Upper lobe of left lung (tissue), 4 donors: ENCODE measurements at regions not wholly inside any gene's neighbourhood (a gene's known extent, or its start where the extent isn't known, plus 50 kb on each side); places are given as distances from the start of the nearest gene placed in this dataset.

Source experiments
- POLR2A ChIP-seq, 4 donors: fragments of 450-650 bp; IDR thresholded peaks; one replicate each; pipeline ENCODE4 v1.5.1; 2016 to 2017; ENCODE audit warnings: antibody characterized with exemption in 4 of 4, mild to moderate bottlenecking in 2 of 4
- POLR2AphosphoS5 ChIP-seq, 2 donors: sonication (generic); formaldehyde crosslinking; IDR thresholded peaks; one replicate each; pipeline ENCODE4 v1.5.1; 2017; ENCODE audit warnings: antibody characterized with exemption in 2 of 2
- TF ChIP-seq, protein P1 (sequence below), 6 experiments: fragments of 450-650 bp in 4 of 6; fragments of 200-600 bp in 2 of 6; sonication (generic) in 2 of 6; IDR thresholded peaks; one replicate each; pipeline ENCODE4 v1.5.1; 2016 to 2019; ENCODE audit warnings: antibody characterized with exemption in 6 of 6

GRCh38 chr20:39857835-39858234 lies 831.2 kb downstream of the MAFB start:
- TF ChIP-seq, protein P1, sequence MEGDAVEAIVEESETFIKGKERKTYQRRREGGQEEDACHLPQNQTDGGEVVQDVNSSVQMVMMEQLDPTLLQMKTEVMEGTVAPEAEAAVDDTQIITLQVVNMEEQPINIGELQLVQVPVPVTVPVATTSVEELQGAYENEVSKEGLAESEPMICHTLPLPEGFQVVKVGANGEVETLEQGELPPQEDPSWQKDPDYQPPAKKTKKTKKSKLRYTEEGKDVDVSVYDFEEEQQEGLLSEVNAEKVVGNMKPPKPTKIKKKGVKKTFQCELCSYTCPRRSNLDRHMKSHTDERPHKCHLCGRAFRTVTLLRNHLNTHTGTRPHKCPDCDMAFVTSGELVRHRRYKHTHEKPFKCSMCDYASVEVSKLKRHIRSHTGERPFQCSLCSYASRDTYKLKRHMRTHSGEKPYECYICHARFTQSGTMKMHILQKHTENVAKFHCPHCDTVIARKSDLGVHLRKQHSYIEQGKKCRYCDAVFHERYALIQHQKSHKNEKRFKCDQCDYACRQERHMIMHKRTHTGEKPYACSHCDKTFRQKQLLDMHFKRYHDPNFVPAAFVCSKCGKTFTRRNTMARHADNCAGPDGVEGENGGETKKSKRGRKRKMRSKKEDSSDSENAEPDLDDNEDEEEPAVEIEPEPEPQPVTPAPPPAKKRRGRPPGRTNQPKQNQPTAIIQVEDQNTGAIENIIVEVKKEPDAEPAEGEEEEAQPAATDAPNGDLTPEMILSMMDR (IDR thresholded peaks at IDR 0.05): no peak
- no peak for TF ChIP-seq POLR2A (IDR thresholded peaks at IDR 0.05)
- no peak for TF ChIP-seq POLR2AphosphoS5 (IDR thresholded peaks at IDR 0.05)
